Femur (tissue), 1 donor: ENCODE measurements at regions not wholly inside any gene's neighbourhood (a gene's known extent, or its start where the extent isn't known, plus 50 kb on each side); places are given as distances from the start of the nearest gene placed in this dataset.

ENCODE experiments used
- DNase-seq: peaks from one replicate; pipeline ENCODE4 v3.0.0-alpha.2; 2017

- no peak for DNase-seq
These were observed 166.1 kb upstream of the OPRM1 start for GRCh38 chr6:153872946-153873345.

GRCh38 chr6:153862927-153863326, 176.1 kb upstream of the OPRM1 start:
- no peak for DNase-seq

GRCh38 chr6:153862139-153862538, 176.9 kb upstream of the OPRM1 start:
- no peak for DNase-seq

- DNase-seq = no peak
These were observed 180.5 kb upstream of the OPRM1 start for GRCh38 chr6:153858529-153858928.

GRCh38 chr6:153856929-153857376, 182.1 kb upstream of the OPRM1 start:
- DNase-seq = no peak

GRCh38 chr6:153852481-153852880, 186.6 kb upstream of the OPRM1 start:
- DNase-seq = no peak

GRCh38 chr6:153852034-153852433, 187.0 kb upstream of the OPRM1 start:
- DNase-seq = no peak

- no peak for DNase-seq
These were observed 189.8 kb upstream of the OPRM1 start for GRCh38 chr6:153849072-153849779.

GRCh38 chr6:153843420-153843819, 195.6 kb upstream of the OPRM1 start:
- DNase-seq = no peak

- DNase-seq = no peak
These were observed 196.5 kb upstream of the OPRM1 start for GRCh38 chr6:153842491-153842890.

GRCh38 chr6:153840039-153840850, 198.8 kb upstream of the OPRM1 start:
- DNase-seq = no peak

- DNase-seq = no peak
These were observed 206.5 kb upstream of the OPRM1 start for GRCh38 chr6:153832543-153832942.

- DNase-seq = no peak
These were observed 207.5 kb upstream of the OPRM1 start for GRCh38 chr6:153831350-153832078.

- no peak for DNase-seq
These were observed 221.9 kb upstream of the OPRM1 start for GRCh38 chr6:153817173-153817572.

GRCh38 chr6:153816366-153816765, 222.7 kb upstream of the OPRM1 start:
- no peak for DNase-seq

- no peak for DNase-seq
These were observed 224.9 kb upstream of the OPRM1 start for GRCh38 chr6:153814136-153814535.

- no peak for DNase-seq
These were observed 234.2 kb upstream of the OPRM1 start for GRCh38 chr6:153804755-153805330.

- DNase-seq = no peak
These were observed 237.1 kb upstream of the OPRM1 start for GRCh38 chr6:153801917-153802316.

GRCh38 chr6:153800580-153801188, 238.4 kb upstream of the OPRM1 start:
- no peak for DNase-seq

GRCh38 chr6:153790876-153791473, 248.1 kb upstream of the OPRM1 start:
- DNase-seq = no peak

GRCh38 chr6:153790048-153790447, 249.0 kb upstream of the OPRM1 start:
- DNase-seq = no peak

- no peak for DNase-seq
These were observed 251.8 kb upstream of the OPRM1 start for GRCh38 chr6:153787341-153787606.

GRCh38 chr6:153781306-153781705, 257.7 kb upstream of the OPRM1 start:
- no peak for DNase-seq
